Hepatocyte (in vitro differentiated cells): ENCODE measurements at regions not wholly inside any gene's neighbourhood (a gene's known extent, or its start where the extent isn't known, plus 50 kb on each side); places are given as distances from the start of the nearest gene placed in this dataset.

Experiments
- EZH2 ChIP-seq: fragments of 200-600 bp; sonication (generic); IDR thresholded peaks from 2 replicates; pipeline ENCODE4 v1.6.1; 2016; ENCODE audit warnings: antibody characterized with exemption, mild to moderate bottlenecking, borderline replicate concordance
- EZH2phosphoT487 ChIP-seq: fragments of 200-600 bp; sonication (generic); IDR thresholded peaks from one replicate; pipeline ENCODE4 v1.6.1; 2018; ENCODE audit warnings: antibody characterized with exemption, mild to moderate bottlenecking, low read depth, moderate library complexity; ENCODE audit not compliant: unreplicated experiment, severe bottlenecking
- TF ChIP-seq, protein P1 (sequence below): fragments of 200-600 bp; sonication (generic); IDR thresholded peaks from 2 replicates; pipeline ENCODE4 v1.5.1; 2016; ENCODE audit warnings: antibody characterized with exemption, mild to moderate bottlenecking; ENCODE audit not compliant: poor library complexity

- TF ChIP-seq, protein P1, sequence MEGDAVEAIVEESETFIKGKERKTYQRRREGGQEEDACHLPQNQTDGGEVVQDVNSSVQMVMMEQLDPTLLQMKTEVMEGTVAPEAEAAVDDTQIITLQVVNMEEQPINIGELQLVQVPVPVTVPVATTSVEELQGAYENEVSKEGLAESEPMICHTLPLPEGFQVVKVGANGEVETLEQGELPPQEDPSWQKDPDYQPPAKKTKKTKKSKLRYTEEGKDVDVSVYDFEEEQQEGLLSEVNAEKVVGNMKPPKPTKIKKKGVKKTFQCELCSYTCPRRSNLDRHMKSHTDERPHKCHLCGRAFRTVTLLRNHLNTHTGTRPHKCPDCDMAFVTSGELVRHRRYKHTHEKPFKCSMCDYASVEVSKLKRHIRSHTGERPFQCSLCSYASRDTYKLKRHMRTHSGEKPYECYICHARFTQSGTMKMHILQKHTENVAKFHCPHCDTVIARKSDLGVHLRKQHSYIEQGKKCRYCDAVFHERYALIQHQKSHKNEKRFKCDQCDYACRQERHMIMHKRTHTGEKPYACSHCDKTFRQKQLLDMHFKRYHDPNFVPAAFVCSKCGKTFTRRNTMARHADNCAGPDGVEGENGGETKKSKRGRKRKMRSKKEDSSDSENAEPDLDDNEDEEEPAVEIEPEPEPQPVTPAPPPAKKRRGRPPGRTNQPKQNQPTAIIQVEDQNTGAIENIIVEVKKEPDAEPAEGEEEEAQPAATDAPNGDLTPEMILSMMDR: no peak
- TF ChIP-seq EZH2 (no peak), EZH2phosphoT487 (no peak)
These were observed 541.0 kb upstream of the FZD8 start for GRCh38 chr10:36183056-36183455.
